Common myeloid progenitor, CD34-positive (primary cell): ENCODE measurements at regions not wholly inside any gene's neighbourhood (a gene's known extent, or its start where the extent isn't known, plus 50 kb on each side); places are given as distances from the start of the nearest gene placed in this dataset.
"Not testable (repeated sequence)": the region's sequence is repeated elsewhere in the genome, so short reads cannot be mapped to it uniquely, and the experiment has no call there.

Experiments
- CTCF ChIA-PET: fragments of 350-600 bp; sonication (Branson Sonifier 250); formaldehyde crosslinking; loops from one replicate; lab custom pipeline; 2021; ENCODE audit warnings: antibody characterized with exemption; lab: Charles Lee
- POLR2A ChIA-PET: fragments of 350-600 bp; sonication (Branson Sonifier 250); formaldehyde crosslinking; loops from one replicate; lab custom pipeline; 2021; ENCODE audit warnings: antibody characterized with exemption; lab: Charles Lee
- DNase-seq, 3 donors: peaks; one replicate each; pipeline versions ENCODE4 v3.0.0 to v3.0.0-alpha.2; 2013
- H3K27ac ChIP-seq, 2 experiments: 1 replicate in 1 of 2; 2 replicates in 1 of 2; pipeline ENCODE4 v1.7.0; 2013; ENCODE audit warnings: inconsistent platforms in 2 of 2, low read length in 2 of 2, mild to moderate bottlenecking in 2 of 2, low read depth in 1 of 2, moderate library complexity in 1 of 2; ENCODE audit not compliant: severe bottlenecking in 2 of 2, insufficient read depth in 1 of 2, poor library complexity in 1 of 2
- H3K27me3 ChIP-seq, 5 experiments: replicated peaks in 2 of 5; 1 replicate in 3 of 5; 2 replicates in 2 of 5; pipeline versions ENCODE4 v1.6.1 to v1.7.0; 2013; ENCODE audit warnings: low read length in 4 of 5, mild to moderate bottlenecking in 2 of 5, moderate library complexity in 2 of 5, inconsistent platforms in 1 of 5; ENCODE audit not compliant: insufficient read depth in 5 of 5, control insufficient read depth in 4 of 5
- H3K36me3 ChIP-seq, 4 experiments: 1 replicate in 2 of 4; 2 replicates in 2 of 4; pipeline versions ENCODE4 v1.6.1 to v1.7.0; 2013; ENCODE audit warnings: low read length in 3 of 4, control low read depth in 1 of 4, mild to moderate bottlenecking in 1 of 4; ENCODE audit not compliant: control insufficient read depth in 4 of 4, insufficient read depth in 4 of 4
- H3K4me1 ChIP-seq, 4 experiments: 1 replicate in 3 of 4; 2 replicates in 1 of 4; pipeline versions ENCODE4 v1.6.1 to v1.7.1; 2013; ENCODE audit warnings: low read length in 3 of 4, mild to moderate bottlenecking in 3 of 4, control low read depth in 1 of 4, inconsistent platforms in 1 of 4, moderate library complexity in 1 of 4; ENCODE audit not compliant: control insufficient read depth in 4 of 4, insufficient read depth in 4 of 4; ENCODE audit errors: control extremely low read depth in 1 of 4
- H3K4me3 ChIP-seq, 7 experiments: 1 replicate in 4 of 7; 2 replicates in 3 of 7; pipeline versions ENCODE4 v1.5.1 to v1.7.0; 2013; ENCODE audit warnings: mild to moderate bottlenecking in 7 of 7, low read length in 6 of 7, moderate library complexity in 6 of 7, inconsistent platforms in 2 of 7, low read depth in 2 of 7, control low read depth in 1 of 7; ENCODE audit not compliant: insufficient read depth in 4 of 7, control insufficient read depth in 1 of 7; ENCODE audit errors: extremely low read depth in 1 of 7
- H3K9me3 ChIP-seq, 5 experiments: 1 replicate in 4 of 5; 2 replicates in 1 of 5; pipeline versions ENCODE4 v1.6.1 to v1.7.1; 2013; ENCODE audit warnings: low read length in 4 of 5, mild to moderate bottlenecking in 2 of 5, inconsistent platforms in 1 of 5, low read depth in 1 of 5, moderate library complexity in 1 of 5; ENCODE audit not compliant: control insufficient read depth in 4 of 5, insufficient read depth in 2 of 5; ENCODE audit errors: control extremely low read depth in 1 of 5
- WGBS: methylation state at CpG from one replicate; pipeline ENCODE4 v1.1.5; 2013; ENCODE audit not compliant: insufficient coverage; 5-methylcytosine and 5-hydroxymethylcytosine counted together

DNA sequence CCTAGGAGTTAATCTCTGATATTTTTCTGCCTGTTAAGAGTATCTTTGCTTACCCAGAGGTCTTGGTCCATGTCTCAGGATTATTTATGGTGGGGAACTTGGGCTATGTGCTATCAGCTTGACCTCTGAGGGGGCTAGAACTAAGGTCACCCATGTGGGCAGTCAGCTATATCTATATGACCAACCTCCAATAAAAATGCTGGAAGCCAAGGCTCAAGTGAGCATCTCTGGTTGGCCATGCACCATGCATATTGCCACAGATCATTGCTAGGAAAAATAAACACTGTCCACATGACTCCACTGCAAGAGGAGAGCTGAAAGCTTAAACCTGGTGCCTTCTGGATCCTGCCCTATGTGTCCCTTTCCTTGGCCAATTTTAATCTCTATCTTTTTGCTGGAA lies 196.5 kb upstream of the SLC7A11 start:
- Histone ChIP-seq H3K27ac (no peak overlapping the region), H3K4me1 (no peaks in the 10 kb centered on the region), H3K4me3 (no peak overlapping the region), H3K27me3 (peaks cover 0 to 2% (median 0%) of the 10 kb centered on the region in 5 experiments), H3K9me3 (no peaks in the 10 kb centered on the region), H3K36me3 (no peaks in the 10 kb centered on the region)
- ChIA-PET CTCF (no interaction called here), POLR2A (no interaction called here)
- no peak for DNase-seq

DNA sequence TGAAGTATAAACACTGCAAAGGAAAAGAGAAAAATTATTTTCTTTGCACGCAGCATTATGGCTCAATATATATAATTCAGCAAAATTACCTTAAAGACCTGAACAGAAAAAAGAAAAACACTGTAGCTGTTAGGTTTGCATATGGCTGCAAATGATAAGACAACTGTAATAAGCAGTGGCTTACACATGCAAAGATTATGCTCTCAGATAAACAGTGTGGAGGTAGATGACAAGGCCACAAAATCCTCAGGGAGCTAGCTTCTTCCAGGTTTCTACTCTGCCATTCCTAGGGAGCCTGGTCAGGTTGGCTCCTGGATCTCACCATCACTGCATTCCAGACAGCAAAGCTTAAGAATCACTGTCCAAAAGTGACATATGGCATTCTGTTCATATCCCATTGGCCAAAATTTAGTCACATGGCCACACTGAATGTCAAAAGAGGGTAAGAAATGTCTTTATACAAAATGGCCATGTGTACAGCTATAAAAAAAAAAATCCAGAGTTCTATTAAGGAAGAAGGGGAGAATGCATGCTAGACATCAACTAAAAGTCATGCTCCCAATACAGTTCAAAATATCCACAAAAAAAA lies 195.2 kb upstream of the SLC7A11 start:
- WGBS: no CpG with 5 or more reads among the region's 1 CpG
- peaks cover 0 to 2% (median 0%) of the 10 kb centered on the region in 5 experiments for H3K27me3 ChIP-seq
- no peak overlapping the region for H3K27ac ChIP-seq
- no peak overlapping the region for H3K4me3 ChIP-seq
- ChIA-PET CTCF (interaction anchor here (1.3 kb wide), 1 partner anchor 25 kb away, joined by 3 read pairs; no protein-coding TSS in a partner anchor), POLR2A (no interaction called here)
- H3K9me3 ChIP-seq: peaks cover 0 to 6% (median 0%) of the 10 kb centered on the region in 5 experiments
- no peak for DNase-seq
- no peaks in the 10 kb centered on the region for H3K36me3 ChIP-seq
- H3K4me1 ChIP-seq: no peaks in the 10 kb centered on the region

DNA sequence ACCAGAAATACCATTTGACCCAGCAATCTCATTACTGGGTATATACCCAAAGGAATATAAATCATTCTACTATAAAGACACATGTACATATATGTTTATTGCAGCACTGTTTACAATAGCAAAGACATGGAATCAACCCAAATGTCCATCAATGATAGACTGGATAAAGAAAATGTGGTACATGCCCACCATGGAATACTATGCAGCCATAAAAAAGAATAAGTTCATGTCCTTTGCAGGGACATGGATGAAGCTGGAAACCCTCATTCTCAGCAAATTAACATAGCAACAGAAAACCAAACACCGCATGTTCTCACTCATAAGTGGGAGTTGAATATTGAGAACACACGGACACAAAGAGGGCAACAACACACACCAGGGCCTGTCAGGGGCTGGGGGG lies 193.6 kb upstream of the SLC7A11 start:
- H3K36me3 ChIP-seq, H3K9me3 ChIP-seq, H3K4me3 ChIP-seq, H3K27me3 ChIP-seq, DNase-seq, H3K4me1 ChIP-seq, CTCF ChIA-PET, POLR2A ChIA-PET, H3K27ac ChIP-seq: not testable (repeated sequence)
- WGBS: no CpG with 5 or more reads among the region's 2 CpGs

DNA sequence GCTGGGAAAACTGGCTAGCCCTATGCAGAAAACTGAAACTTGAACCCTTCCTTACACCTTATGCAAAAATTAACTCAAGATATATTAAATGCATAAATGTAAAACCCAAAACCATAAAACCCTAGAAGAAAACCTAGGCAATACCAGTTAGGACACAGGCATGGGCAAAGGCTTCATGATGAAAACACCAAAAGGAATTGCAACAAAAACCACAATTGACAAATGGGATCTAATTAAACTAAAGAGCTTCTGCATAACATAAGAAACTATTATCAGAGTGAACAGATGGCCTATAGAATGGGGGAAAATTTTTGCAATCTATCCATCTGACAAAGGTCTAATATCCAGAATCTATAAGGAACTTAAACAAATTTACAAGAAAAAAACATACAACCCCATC lies 192.9 kb upstream of the SLC7A11 start:
- DNase-seq, H3K27ac ChIP-seq, CTCF ChIA-PET: not testable (repeated sequence)

DNA sequence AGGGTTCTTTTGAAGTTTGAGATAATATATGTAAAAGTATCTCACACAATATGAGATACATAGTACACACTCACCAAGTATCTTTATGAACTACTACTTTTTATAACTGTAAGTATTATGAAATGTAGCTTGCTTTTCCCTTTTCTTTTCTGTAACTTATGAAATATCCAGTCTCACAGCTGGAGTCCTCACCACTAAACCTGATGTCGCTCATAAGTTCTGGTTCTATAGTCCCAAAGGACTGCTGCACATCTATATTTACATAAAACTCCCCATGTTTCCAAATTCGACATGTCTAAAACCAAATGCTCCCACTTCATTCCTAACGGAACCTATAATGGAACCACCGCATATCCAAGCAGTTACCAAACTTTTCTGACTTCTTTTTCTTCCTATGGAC lies 186.5 kb upstream of the SLC7A11 start:
- H3K9me3 ChIP-seq: peaks cover 0 to 6% (median 0%) of the 10 kb centered on the region in 5 experiments
- ChIA-PET CTCF (no interaction called here), POLR2A (no interaction called here)
- H3K27ac ChIP-seq: no peak overlapping the region
- no peaks in the 10 kb centered on the region for H3K4me1 ChIP-seq
- no peak overlapping the region for H3K4me3 ChIP-seq
- 97% methylated on average over 4 of the region's 4 CpGs for WGBS
- peaks cover 0 to 4% (median 0%) of the 10 kb centered on the region in 5 experiments for H3K27me3 ChIP-seq
- no peak for DNase-seq
- H3K36me3 ChIP-seq: no peaks in the 10 kb centered on the region

More for the DNA sequence above, 192.9 kb upstream of the SLC7A11 start:
- H3K27me3 ChIP-seq, H3K36me3 ChIP-seq, H3K9me3 ChIP-seq, H3K4me3 ChIP-seq, POLR2A ChIA-PET, H3K4me1 ChIP-seq: not testable (repeated sequence)

DNA sequence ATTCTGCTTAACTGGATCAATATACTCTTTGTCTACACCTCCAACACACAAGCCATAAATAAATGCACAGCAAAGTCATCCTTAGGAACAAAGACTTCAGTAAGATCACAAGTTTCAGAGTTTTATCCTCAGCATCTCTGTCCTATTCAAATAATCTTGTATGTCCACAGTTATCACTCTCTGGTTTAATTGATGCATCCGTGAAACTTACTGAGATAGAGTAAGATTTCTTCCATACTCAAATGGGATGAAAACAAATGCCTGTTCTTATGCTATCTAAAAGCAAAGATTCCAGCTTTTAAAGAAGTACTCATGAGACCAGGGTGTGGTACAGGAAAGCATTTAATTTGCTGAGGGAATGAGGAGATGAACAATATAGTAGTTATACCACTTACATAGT lies 184.6 kb upstream of the SLC7A11 start:
- no peaks in the 10 kb centered on the region for H3K36me3 ChIP-seq
- ChIA-PET POLR2A (no interaction called here), CTCF (no interaction called here)
- H3K9me3 ChIP-seq: no peaks in the 10 kb centered on the region
- H3K27ac ChIP-seq: no peak overlapping the region
- no peak for DNase-seq
- no peak overlapping the region for H3K4me3 ChIP-seq
- peaks cover 0 to 4% (median 0%) of the 10 kb centered on the region in 5 experiments for H3K27me3 ChIP-seq
- H3K4me1 ChIP-seq: no peaks in the 10 kb centered on the region
- WGBS: 100% methylated on average over 1 of the region's 1 CpG

DNA sequence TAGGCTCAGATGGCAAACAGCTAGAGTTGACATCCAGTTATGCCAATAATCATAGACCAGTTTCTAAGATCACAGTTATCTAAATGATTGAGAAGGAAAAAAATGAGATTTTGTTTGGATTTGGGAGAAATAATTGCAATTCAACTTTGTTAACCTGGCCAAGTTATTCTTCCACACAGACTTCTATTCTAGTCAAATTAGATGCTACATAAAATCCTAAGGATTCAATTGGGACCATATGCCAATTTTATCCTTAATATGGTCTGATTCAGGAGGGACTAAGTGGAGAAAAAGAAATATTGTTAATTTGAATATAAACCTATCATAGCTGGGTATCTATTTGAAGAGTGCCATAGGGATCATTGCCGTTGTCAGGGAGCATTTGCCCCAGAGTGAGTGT lies 178.3 kb upstream of the SLC7A11 start:
- H3K36me3 ChIP-seq: no peaks in the 10 kb centered on the region
- H3K4me3 ChIP-seq: no peak overlapping the region
- H3K4me1 ChIP-seq: no peaks in the 10 kb centered on the region
- 100% methylated on average over 1 of the region's 1 CpG for WGBS
- H3K9me3 ChIP-seq: no peaks in the 10 kb centered on the region
- H3K27me3 ChIP-seq: no peaks in the 10 kb centered on the region
- ChIA-PET CTCF (no interaction called here), POLR2A (no interaction called here)
- no peak overlapping the region for H3K27ac ChIP-seq
- DNase-seq: no peak
